CD14-positive monocyte (primary cell): ENCODE measurements at regions not wholly inside any gene's neighbourhood (a gene's known extent, or its start where the extent isn't known, plus 50 kb on each side); places are given as distances from the start of the nearest gene placed in this dataset.

Source experiments
- DNase-seq, 3 donors: peaks; one replicate each; pipeline ENCODE4 v3.0.0-alpha.2; 2011 to 2022
- H2AFZ ChIP-seq: 2 replicates; pipeline ENCODE4 v1.6.0; 2012; ENCODE audit warnings: mild to moderate bottlenecking, low read depth, low read length, inconsistent platforms; ENCODE audit not compliant: insufficient read depth, poor library complexity, severe bottlenecking
- H3K27ac ChIP-seq, 2 donors: 1 replicate in 1 of 2; 2 replicates in 1 of 2; pipeline ENCODE4 v1.5.1; 2012 to 2013; ENCODE audit warnings: low read length in 2 of 2, control low read depth in 1 of 2, inconsistent platforms in 1 of 2, low read depth in 1 of 2, mild to moderate bottlenecking in 1 of 2
- H3K27me3 ChIP-seq, 2 donors: one replicate each; pipeline versions ENCODE4 v1.6.0 to v1.6.1; 2011 to 2013; ENCODE audit warnings: low read length in 2 of 2; ENCODE audit not compliant: control insufficient read depth in 2 of 2, insufficient read depth in 2 of 2
- H3K36me3 ChIP-seq, 2 donors: replicated peaks in 1 of 2; 1 replicate in 1 of 2; 2 replicates in 1 of 2; pipeline versions ENCODE4 v1.5.1 to v1.6.1; 2012 to 2013; ENCODE audit warnings: low read length in 2 of 2, control low read depth in 1 of 2, inconsistent platforms in 1 of 2, mild to moderate bottlenecking in 1 of 2; ENCODE audit not compliant: insufficient read depth in 2 of 2, control insufficient read depth in 1 of 2
- H3K4me1 ChIP-seq, 2 donors: 1 replicate in 1 of 2; 2 replicates in 1 of 2; pipeline versions ENCODE4 v1.5.1 to v1.6.1; 2012 to 2013; ENCODE audit warnings: low read length in 2 of 2, control low read depth in 1 of 2, inconsistent platforms in 1 of 2, mild to moderate bottlenecking in 1 of 2, moderate library complexity in 1 of 2; ENCODE audit not compliant: insufficient read depth in 2 of 2, control insufficient read depth in 1 of 2
- H3K4me2 ChIP-seq: replicated peaks from 2 replicates; pipeline ENCODE3; 2012; ENCODE audit warnings: low read length, moderate library complexity, mild to moderate bottlenecking; ENCODE audit not compliant: poor library complexity, severe bottlenecking; ENCODE audit errors: extremely low read depth
- H3K4me3 ChIP-seq, 3 experiments: fragments of 200-600 bp in 1 of 3; sonication (generic) in 1 of 3; replicated peaks in 1 of 3; 1 replicate in 2 of 3; 2 replicates in 1 of 3; pipeline ENCODE4 v1.5.1; 2011 to 2013; ENCODE audit warnings: low read length in 3 of 3, mild to moderate bottlenecking in 3 of 3, control low read depth in 2 of 3, low read depth in 2 of 3, inconsistent platforms in 1 of 3, moderate library complexity in 1 of 3
- H3K79me2 ChIP-seq: 2 replicates; pipeline ENCODE4 v1.6.0; 2012; ENCODE audit warnings: mild to moderate bottlenecking, control low read depth, inconsistent platforms, low read length, moderate library complexity; ENCODE audit not compliant: insufficient read depth
- H3K9ac ChIP-seq: 2 replicates; pipeline ENCODE4 v1.6.0; 2017; ENCODE audit warnings: low read length, mild to moderate bottlenecking; ENCODE audit not compliant: insufficient read depth, poor library complexity, severe bottlenecking
- H3K9me3 ChIP-seq, 2 donors: replicated peaks in 1 of 2; 1 replicate in 1 of 2; 2 replicates in 1 of 2; pipeline versions ENCODE4 v1.5.1 to v1.6.1; 2012 to 2013; ENCODE audit warnings: low read length in 2 of 2, control low read depth in 1 of 2; ENCODE audit not compliant: control insufficient read depth in 1 of 2, insufficient read depth in 1 of 2
- H4K20me1 ChIP-seq: 2 replicates; pipeline ENCODE4 v1.6.0; 2012; ENCODE audit warnings: mild to moderate bottlenecking, low read length, control low read depth, moderate library complexity; ENCODE audit not compliant: insufficient read depth
- H3K27ac Mint-ChIP-seq, 7 donors: one replicate each; pipeline ENCODE4 v1.8.0; 2020; ENCODE audit warnings: mild to moderate bottlenecking in 7 of 7, mixed read lengths in 7 of 7, moderate library complexity in 6 of 7, inconsistent platforms in 2 of 7
- H3K27me3 Mint-ChIP-seq, 3 donors: one replicate each; pipeline ENCODE4 v1.8.0; 2021 to 2022; ENCODE audit warnings: low read depth in 3 of 3, mild to moderate bottlenecking in 3 of 3, mixed read lengths in 3 of 3, moderate library complexity in 3 of 3, inconsistent platforms in 1 of 3
- H3K36me3 Mint-ChIP-seq, 2 donors: one replicate each; pipeline ENCODE4 v1.8.0; 2020; ENCODE audit warnings: mixed read lengths in 2 of 2, inconsistent platforms in 1 of 2, mild to moderate bottlenecking in 1 of 2
- H3K4me1 Mint-ChIP-seq: one replicate; pipeline ENCODE4 v1.8.0; 2020; ENCODE audit warnings: mild to moderate bottlenecking, mixed read lengths
- H3K4me3 Mint-ChIP-seq, 2 donors: one replicate each; pipeline ENCODE4 v1.8.0; 2020; ENCODE audit warnings: mild to moderate bottlenecking in 2 of 2, mixed read lengths in 2 of 2, moderate library complexity in 1 of 2
- H3K9me3 Mint-ChIP-seq, 7 donors: one replicate each; pipeline ENCODE4 v1.8.0; 2020 to 2022; ENCODE audit warnings: mixed read lengths in 7 of 7, mild to moderate bottlenecking in 6 of 7, moderate library complexity in 6 of 7, inconsistent platforms in 2 of 7
- WGBS: methylation state at CpG from one replicate; pipeline ENCODE4 v1.1.5; 2013; ENCODE audit warnings: missing lambda C conversion rate; ENCODE audit not compliant: insufficient coverage; 5-methylcytosine and 5-hydroxymethylcytosine counted together
- intact Hi-C, 2 donors: fragments of 100-400 bp; cut with micrococcal nuclease; formaldehyde crosslinking; loops; one replicate each; pipeline versions ENCODE4 v1.15.0 to v1.15.1; 2023
- TF ChIP-seq, protein P1 (sequence below): fragments of 200-600 bp; IDR thresholded peaks from one replicate; pipeline ENCODE4 v1.8.0; 2022; ENCODE audit warnings: antibody characterized with exemption, mild to moderate bottlenecking

DNA sequence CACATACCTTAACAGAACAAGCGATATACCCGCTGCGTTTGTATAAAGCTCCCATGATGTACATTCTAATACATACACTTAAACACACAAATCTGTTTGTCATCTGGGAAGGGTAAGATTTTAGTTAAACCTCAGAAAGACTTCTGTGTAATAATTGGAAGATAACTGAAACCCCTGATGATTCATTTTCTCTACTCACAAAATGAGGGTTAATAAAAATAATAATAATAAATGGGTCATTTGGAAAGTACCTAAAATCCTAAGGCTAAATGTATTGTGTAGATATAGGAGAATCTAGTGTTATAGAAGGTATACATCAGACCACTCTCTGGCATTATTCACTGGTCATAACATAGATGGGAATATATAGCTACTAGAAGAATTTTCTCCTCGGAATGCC is 64.7 kb upstream of the SOX9 start:
- H3K79me2 ChIP-seq, result no peaks in the 10 kb centered on the region
- no peak overlapping the region for H3K4me3 ChIP-seq
- WGBS, result no CpG with 5 or more reads among the region's 4 CpGs
- no peak for DNase-seq
- intact Hi-C loops, result no loop called here
- peaks cover 2 to 8% (median 5%) of the 10 kb centered on the region in 3 donors for H3K27me3 Mint-ChIP-seq
- no peaks in the 10 kb centered on the region for H3K36me3 Mint-ChIP-seq
- no peak overlapping the region for H3K4me3 Mint-ChIP-seq
- TF ChIP-seq, protein P1, sequence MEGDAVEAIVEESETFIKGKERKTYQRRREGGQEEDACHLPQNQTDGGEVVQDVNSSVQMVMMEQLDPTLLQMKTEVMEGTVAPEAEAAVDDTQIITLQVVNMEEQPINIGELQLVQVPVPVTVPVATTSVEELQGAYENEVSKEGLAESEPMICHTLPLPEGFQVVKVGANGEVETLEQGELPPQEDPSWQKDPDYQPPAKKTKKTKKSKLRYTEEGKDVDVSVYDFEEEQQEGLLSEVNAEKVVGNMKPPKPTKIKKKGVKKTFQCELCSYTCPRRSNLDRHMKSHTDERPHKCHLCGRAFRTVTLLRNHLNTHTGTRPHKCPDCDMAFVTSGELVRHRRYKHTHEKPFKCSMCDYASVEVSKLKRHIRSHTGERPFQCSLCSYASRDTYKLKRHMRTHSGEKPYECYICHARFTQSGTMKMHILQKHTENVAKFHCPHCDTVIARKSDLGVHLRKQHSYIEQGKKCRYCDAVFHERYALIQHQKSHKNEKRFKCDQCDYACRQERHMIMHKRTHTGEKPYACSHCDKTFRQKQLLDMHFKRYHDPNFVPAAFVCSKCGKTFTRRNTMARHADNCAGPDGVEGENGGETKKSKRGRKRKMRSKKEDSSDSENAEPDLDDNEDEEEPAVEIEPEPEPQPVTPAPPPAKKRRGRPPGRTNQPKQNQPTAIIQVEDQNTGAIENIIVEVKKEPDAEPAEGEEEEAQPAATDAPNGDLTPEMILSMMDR, result no peak
- no peaks in the 10 kb centered on the region for H3K27me3 ChIP-seq
- H3K27ac Mint-ChIP-seq, result no peak overlapping the region
- no peak overlapping the region for H3K27ac ChIP-seq
- no peaks in the 10 kb centered on the region for H3K36me3 ChIP-seq
- no peaks in the 10 kb centered on the region for H3K4me1 ChIP-seq
- no peak overlapping the region for H3K4me2 ChIP-seq
- H3K9me3 Mint-ChIP-seq, result peaks cover 0 to 10% (median 3%) of the 10 kb centered on the region in 7 donors
- H3K4me1 Mint-ChIP-seq, result no peaks in the 10 kb centered on the region
- H3K9me3 ChIP-seq, result no peaks in the 10 kb centered on the region
- H3K9ac ChIP-seq, result no peak overlapping the region
- H2AFZ ChIP-seq, result no peak overlapping the region
- H4K20me1 ChIP-seq, result no peaks in the 10 kb centered on the region

DNA sequence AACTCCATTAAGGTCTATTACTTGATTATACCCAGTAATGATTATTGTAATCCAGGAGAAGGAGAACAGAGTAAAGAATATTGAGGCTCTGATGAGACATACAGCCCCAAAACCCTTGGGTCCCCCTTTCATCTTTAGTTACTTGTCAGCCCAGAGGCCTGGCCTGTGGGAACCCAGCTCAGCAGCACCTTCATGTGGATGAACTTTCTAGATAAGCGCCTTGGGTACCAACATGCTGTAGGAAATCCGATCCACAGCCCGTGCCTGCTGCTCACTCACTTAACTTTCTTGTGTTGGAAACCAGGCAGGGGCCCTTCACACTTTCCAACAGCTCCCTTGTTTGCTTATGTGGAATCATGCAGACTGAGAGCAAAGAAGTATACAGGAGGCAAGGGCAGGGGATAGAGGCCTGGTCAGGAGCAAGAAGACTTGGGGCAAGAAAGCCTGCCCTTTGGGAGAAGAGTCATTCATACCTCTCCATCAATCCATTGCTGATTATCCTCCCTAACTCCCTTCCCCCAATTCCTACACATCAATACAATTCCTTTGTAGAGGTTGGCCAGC is 64.0 kb upstream of the SOX9 start:
- no peak for DNase-seq
- no peaks in the 10 kb centered on the region for H4K20me1 ChIP-seq
- H3K4me2 ChIP-seq, result no peak overlapping the region
- peaks cover 0 to 8% (median 3%) of the 10 kb centered on the region in 7 donors for H3K9me3 Mint-ChIP-seq
- no peaks in the 10 kb centered on the region for H3K36me3 ChIP-seq
- no peaks in the 10 kb centered on the region for H3K4me1 ChIP-seq
- H3K27me3 Mint-ChIP-seq, result peaks cover 2 to 8% (median 5%) of the 10 kb centered on the region in 3 donors
- H2AFZ ChIP-seq, result no peak overlapping the region
- no peaks in the 10 kb centered on the region for H3K4me1 Mint-ChIP-seq
- H3K27ac Mint-ChIP-seq, result no peak overlapping the region
- H3K79me2 ChIP-seq, result no peaks in the 10 kb centered on the region
- H3K27ac ChIP-seq, result no peak overlapping the region
- H3K4me3 ChIP-seq, result no peak overlapping the region
- 60% methylated on average over 2 of the region's 3 CpGs for WGBS
- no peaks in the 10 kb centered on the region for H3K9me3 ChIP-seq
- intact Hi-C loops, result no loop called here
- no peaks in the 10 kb centered on the region for H3K36me3 Mint-ChIP-seq
- no peak overlapping the region for H3K4me3 Mint-ChIP-seq
- no peak overlapping the region for H3K9ac ChIP-seq
- no peaks in the 10 kb centered on the region for H3K27me3 ChIP-seq
- TF ChIP-seq, protein P1, result no peak
